SK-N-SH treated with all-trans-retinoic acid at 6 μM for 48 hours (cell line): ENCODE measurements at regions not wholly inside any gene's neighbourhood (a gene's known extent, or its start where the extent isn't known, plus 50 kb on each side); places are given as distances from the start of the nearest gene placed in this dataset.
A peak's percentile ranks its signal among the peaks of the same experiment; 100 is the strongest.

Experiments used
- ATAC-seq: fragments of 200-7000 bp; cut with Tn5 transposase; 3 replicates; pipeline ENCODE4 v1.9.1; 2020; ENCODE audit warnings: mild to moderate bottlenecking, moderate library complexity
- ARNTL ChIP-seq: fragments of 450-650 bp; formaldehyde crosslinking; IDR thresholded peaks from 2 replicates; pipeline ENCODE4 v1.5.0; 2020; ENCODE audit warnings: low read depth, mild to moderate bottlenecking, moderate library complexity, borderline replicate concordance
- BACH2 ChIP-seq: fragments of 250-450 bp; sonication (Bioruptor Pico); IDR thresholded peaks from 2 replicates; pipeline ENCODE4 v1.9.0; 2021; ENCODE audit warnings: mild to moderate bottlenecking, borderline replicate concordance
- CREB5 ChIP-seq: fragments of 250-450 bp; sonication (Bioruptor Pico); IDR thresholded peaks from 2 replicates; pipeline ENCODE4 v1.5.1; 2020; ENCODE audit warnings: low read depth, mild to moderate bottlenecking, moderate library complexity
- CSDC2 ChIP-seq: fragments of 250-450 bp; sonication (Bioruptor Pico); IDR thresholded peaks from 2 replicates; pipeline ENCODE4 v1.5.0; 2020; ENCODE audit warnings: mild to moderate bottlenecking, moderate library complexity
- CSRNP3 ChIP-seq: fragments of 250-450 bp; sonication (Bioruptor Pico); IDR thresholded peaks from 2 replicates; pipeline ENCODE4 v1.5.1; 2021; ENCODE audit warnings: mild to moderate bottlenecking, moderate library complexity
- GLIS3 ChIP-seq: fragments of 250-450 bp; sonication (Bioruptor Pico); IDR thresholded peaks from 2 replicates; pipeline ENCODE4 v1.5.0; 2020; ENCODE audit warnings: mild to moderate bottlenecking, moderate library complexity
- ISL1 ChIP-seq: fragments of 250-450 bp; sonication (Bioruptor Pico); IDR thresholded peaks from 2 replicates; pipeline ENCODE4 v2.1.2; 2022; ENCODE audit warnings: mild to moderate bottlenecking, moderate library complexity
- OSR1 ChIP-seq: fragments of 250-450 bp; sonication (Bioruptor Pico); IDR thresholded peaks from 2 replicates; pipeline ENCODE4 v1.8.0; 2022; ENCODE audit warnings: moderate library complexity, mild to moderate bottlenecking, inconsistent platforms
- PATZ1 ChIP-seq: fragments of 250-450 bp; sonication (Bioruptor Pico); IDR thresholded peaks from 2 replicates; pipeline ENCODE4 v1.8.0; 2020; ENCODE audit warnings: mild to moderate bottlenecking, moderate library complexity, borderline replicate concordance
- PPARA ChIP-seq: fragments of 250-450 bp; sonication (Bioruptor Pico); IDR thresholded peaks from 2 replicates; pipeline ENCODE4 v1.5.0; 2020; ENCODE audit warnings: mild to moderate bottlenecking, borderline replicate concordance
- RARB ChIP-seq: fragments of 250-450 bp; sonication (Bioruptor Pico); IDR thresholded peaks from 2 replicates; pipeline ENCODE4 v1.8.0; 2021; ENCODE audit warnings: mild to moderate bottlenecking, moderate library complexity
- SNAI2 ChIP-seq: fragments of 250-450 bp; sonication (Bioruptor Pico); IDR thresholded peaks from 2 replicates; pipeline ENCODE4 v1.5.0; 2020; ENCODE audit warnings: mild to moderate bottlenecking, moderate library complexity
- TCF4 ChIP-seq: fragments of 250-450 bp; sonication (Bioruptor Pico); IDR thresholded peaks from 2 replicates; pipeline ENCODE4 v1.8.0; 2021; ENCODE audit warnings: mild to moderate bottlenecking, moderate library complexity, borderline replicate concordance
- TOX ChIP-seq: fragments of 250-450 bp; sonication (Bioruptor Pico); IDR thresholded peaks from 2 replicates; pipeline ENCODE4 v1.8.0; 2021; ENCODE audit warnings: mild to moderate bottlenecking, moderate library complexity, borderline replicate concordance
- ZC3H10 ChIP-seq: fragments of 250-450 bp; sonication (Bioruptor Pico); IDR thresholded peaks from 2 replicates; pipeline ENCODE4 v1.5.1; 2021; ENCODE audit warnings: mild to moderate bottlenecking, moderate library complexity
- ZFP3 ChIP-seq: fragments of 250-450 bp; sonication (Bioruptor Pico); IDR thresholded peaks from 2 replicates; pipeline ENCODE4 v1.5.0; 2020; ENCODE audit warnings: mild to moderate bottlenecking, moderate library complexity
- ZNF565 ChIP-seq: fragments of 450-650 bp; formaldehyde crosslinking; conservative IDR thresholded peaks from 2 replicates; pipeline ENCODE4 v1.5.0; 2020; ENCODE audit warnings: low read depth, mild to moderate bottlenecking, moderate library complexity
- ZNF8 ChIP-seq: fragments of 450-650 bp; formaldehyde crosslinking; IDR thresholded peaks from 2 replicates; pipeline ENCODE4 v1.5.0; 2020; ENCODE audit warnings: mild to moderate bottlenecking, moderate library complexity
- TF ChIP-seq, protein P1 (sequence below): fragments of 250-450 bp; sonication (Bioruptor Pico); IDR thresholded peaks from 2 replicates; pipeline ENCODE4 v1.8.0; 2021; ENCODE audit warnings: low read depth, mild to moderate bottlenecking, moderate library complexity, borderline replicate concordance

GRCh38 chr11:35061516-35062440, 77.2 kb upstream of the CD44 start:
- TF ChIP-seq, protein P1, sequence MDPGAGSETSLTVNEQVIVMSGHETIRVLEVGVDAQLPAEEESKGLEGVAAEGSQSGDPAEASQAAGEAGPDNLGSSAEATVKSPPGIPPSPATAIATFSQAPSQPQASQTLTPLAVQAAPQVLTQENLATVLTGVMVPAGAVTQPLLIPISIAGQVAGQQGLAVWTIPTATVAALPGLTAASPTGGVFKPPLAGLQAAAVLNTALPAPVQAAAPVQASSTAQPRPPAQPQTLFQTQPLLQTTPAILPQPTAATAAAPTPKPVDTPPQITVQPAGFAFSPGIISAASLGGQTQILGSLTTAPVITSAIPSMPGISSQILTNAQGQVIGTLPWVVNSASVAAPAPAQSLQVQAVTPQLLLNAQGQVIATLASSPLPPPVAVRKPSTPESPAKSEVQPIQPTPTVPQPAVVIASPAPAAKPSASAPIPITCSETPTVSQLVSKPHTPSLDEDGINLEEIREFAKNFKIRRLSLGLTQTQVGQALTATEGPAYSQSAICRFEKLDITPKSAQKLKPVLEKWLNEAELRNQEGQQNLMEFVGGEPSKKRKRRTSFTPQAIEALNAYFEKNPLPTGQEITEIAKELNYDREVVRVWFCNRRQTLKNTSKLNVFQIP (CRISPR knock-in tag): no peak
- TF ChIP-seq ZNF565: no peak
- no peak for TF ChIP-seq TCF4
- no peak for TF ChIP-seq ZFP3 (CRISPR knock-in tag)
- no peak for TF ChIP-seq RARB
- no peak for TF ChIP-seq CREB5 (CRISPR knock-in tag)
- TF ChIP-seq TOX (CRISPR knock-in tag): no peak
- TF ChIP-seq BACH2: no peak
- no peak for TF ChIP-seq GLIS3
- no peak for TF ChIP-seq ARNTL (CRISPR knock-in tag)
- TF ChIP-seq PPARA (CRISPR knock-in tag): no peak
- no peak for TF ChIP-seq CSDC2 (CRISPR knock-in tag)
- no peak for TF ChIP-seq CSRNP3 (CRISPR knock-in tag)
- no peak for TF ChIP-seq OSR1 (CRISPR knock-in tag)
- TF ChIP-seq SNAI2 (CRISPR knock-in tag): no peak
- TF ChIP-seq ZC3H10 (CRISPR knock-in tag): no peak
- no peak for TF ChIP-seq ZNF8 (CRISPR knock-in tag)
- TF ChIP-seq, all 23 proteins: peak for 0
- no peak for ATAC-seq

- ATAC-seq: no peak; the same call in 1 of the 3 replicates
- no peak for TF ChIP-seq TOX (CRISPR knock-in tag)
Measured at GRCh38 chr11:35063488-35063931, 75.5 kb upstream of the CD44 start.

DNA sequence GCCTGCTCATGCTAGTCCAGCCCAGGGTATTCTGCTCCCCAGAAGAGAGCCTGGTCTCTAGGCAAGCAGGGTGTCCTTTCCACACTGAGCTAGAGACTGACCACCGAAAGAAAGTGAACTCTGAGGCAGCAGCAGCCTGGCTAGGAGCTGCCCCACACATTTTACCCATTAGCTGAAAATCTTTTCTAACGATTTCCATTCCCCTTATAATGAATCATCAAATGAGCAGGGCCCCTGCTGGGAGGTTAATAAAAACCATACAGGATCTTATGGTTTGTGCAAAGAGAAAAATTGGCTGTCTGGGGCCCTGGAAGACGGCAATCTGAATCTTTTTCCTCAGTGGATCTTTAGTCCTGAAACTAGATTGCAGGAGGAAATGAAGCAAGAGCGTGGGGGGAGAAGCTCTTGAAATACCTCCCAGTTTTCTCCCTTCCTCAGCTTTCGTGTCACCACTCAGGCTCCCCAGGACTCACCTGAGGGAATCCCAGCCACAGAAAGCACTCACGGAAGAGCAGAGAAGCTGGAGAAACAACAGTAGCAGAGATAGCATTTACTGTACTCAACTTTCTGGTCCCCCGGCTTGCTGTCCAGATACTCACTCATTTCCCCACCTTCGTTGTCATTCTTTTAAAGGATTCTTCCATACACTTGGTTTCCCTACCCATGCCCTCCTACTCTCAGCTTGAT, 74.7 kb upstream of the CD44 start:
- no peak for TF ChIP-seq ZNF565
- TF ChIP-seq, protein P1 (CRISPR knock-in tag): no peak
- peak; percentile 89 for TF ChIP-seq ZFP3 (CRISPR knock-in tag)
- no peak for TF ChIP-seq GLIS3
- TF ChIP-seq, all 23 proteins: peak for 1
- ATAC-seq: peak; percentile 91

- no peak for TF ChIP-seq ZC3H10 (CRISPR knock-in tag)
- TF ChIP-seq ZFP3 (CRISPR knock-in tag): no peak
- no peak for TF ChIP-seq ISL1
- no peak for TF ChIP-seq ARNTL (CRISPR knock-in tag)
- TF ChIP-seq OSR1 (CRISPR knock-in tag): no peak
- TF ChIP-seq, all 23 proteins: peak for 0
- peak; percentile 16; the same call in 2 of the 3 replicates for ATAC-seq
Measured at GRCh38 chr11:35065566-35065965, 73.4 kb upstream of the CD44 start.

DNA sequence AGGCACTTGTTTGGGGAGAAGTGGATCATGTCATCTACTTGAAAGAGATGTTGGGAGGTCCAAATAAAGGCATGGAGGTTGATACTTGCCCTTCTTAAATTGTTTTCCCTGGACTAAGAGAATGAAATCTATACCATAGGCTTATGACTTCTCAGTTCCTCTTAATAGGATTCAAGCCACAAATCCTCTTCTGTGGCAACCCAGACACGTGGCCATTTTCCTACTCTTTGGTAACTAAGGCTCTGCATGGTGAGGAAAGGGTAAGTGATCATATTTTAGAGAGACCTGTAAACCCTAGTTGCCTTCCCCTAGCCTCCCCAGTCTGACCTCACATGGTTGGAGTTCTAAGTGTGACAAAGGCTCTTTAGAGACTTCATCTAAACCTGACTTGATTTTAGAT, 72.9 kb upstream of the CD44 start:
- no peak for TF ChIP-seq PATZ1

More for the DNA sequence above, 72.9 kb upstream of the CD44 start:
- ATAC-seq: no peak
